ENCODE measurements at regions not wholly inside any gene's neighbourhood (a gene's known extent, or its start where the extent isn't known, plus 50 kb on each side); places are given as distances from the start of the nearest gene placed in this dataset.
A peak's percentile ranks its signal among the peaks of the same experiment; 100 is the strongest.

GRCh38 chr7:127501817-127502216 lies 83.6 kb downstream of the GCC1 start:
- Mint-ChIP-seq H3K27me3 (ENCODE audit: unreplicated experiment) (peaks cover 32% of the 10 kb centered on the region), H3K4me1 (ENCODE audit: low read depth, unreplicated experiment) (no peaks in the 10 kb centered on the region), H3K27ac (ENCODE audit: unreplicated experiment) (no peak overlapping the region), H3K9me3 (ENCODE audit: low read depth, unreplicated experiment) (no peaks in the 10 kb centered on the region), H3K4me3 (ENCODE audit: low read depth, unreplicated experiment) (no peak overlapping the region), H3K36me3 (ENCODE audit: insufficient read depth, unreplicated experiment) (no peaks in the 10 kb centered on the region)
- BruUV-seq (replicated peaks), result no TSS peak
- no peak for DNase-seq
- no peak for TF ChIP-seq CTCF (IDR thresholded peaks at IDR 0.05; ENCODE audit: unreplicated experiment)
- intact Hi-C loops (cut with micrococcal nuclease; ENCODE audit: unreplicated experiment), result no loop called here
- CTCF ChIA-PET, result no interaction called here

GRCh38 chr7:127487381-127487780 lies 94.9 kb upstream of the ZNF800 start:
- CTCF ChIA-PET, result no interaction called here
- peaks cover 15% of the 10 kb centered on the region for H3K27me3 Mint-ChIP-seq (ENCODE audit: unreplicated experiment)
- no peaks in the 10 kb centered on the region for H3K9me3 Mint-ChIP-seq (ENCODE audit: low read depth, unreplicated experiment)
- no peak for DNase-seq
- no peaks in the 10 kb centered on the region for H3K4me1 Mint-ChIP-seq (ENCODE audit: low read depth, unreplicated experiment)
- no peak overlapping the region for H3K27ac Mint-ChIP-seq (ENCODE audit: unreplicated experiment)
- TF ChIP-seq CTCF (IDR thresholded peaks at IDR 0.05; ENCODE audit: unreplicated experiment), result no peak
- intact Hi-C loops (cut with micrococcal nuclease; ENCODE audit: unreplicated experiment), result no loop called here
- H3K4me3 Mint-ChIP-seq (ENCODE audit: low read depth, unreplicated experiment), result no peak overlapping the region
- no TSS peak for BruUV-seq (replicated peaks)
- H3K36me3 Mint-ChIP-seq (ENCODE audit: insufficient read depth, unreplicated experiment), result no peaks in the 10 kb centered on the region

- Mint-ChIP-seq H3K4me3 (ENCODE audit: low read depth, unreplicated experiment) (no peak overlapping the region), H3K27ac (ENCODE audit: unreplicated experiment) (no peak overlapping the region), H3K9me3 (ENCODE audit: low read depth, unreplicated experiment) (no peaks in the 10 kb centered on the region), H3K36me3 (ENCODE audit: insufficient read depth, unreplicated experiment) (no peaks in the 10 kb centered on the region), H3K4me1 (ENCODE audit: low read depth, unreplicated experiment) (no peaks in the 10 kb centered on the region), H3K27me3 (ENCODE audit: unreplicated experiment) (peaks cover 15% of the 10 kb centered on the region)
- intact Hi-C loops (cut with micrococcal nuclease; ENCODE audit: unreplicated experiment), result no loop called here
- no TSS peak for BruUV-seq (replicated peaks)
- peak; percentile 10 for DNase-seq
- no peak for TF ChIP-seq CTCF (IDR thresholded peaks at IDR 0.05; ENCODE audit: unreplicated experiment)
- CTCF ChIA-PET, result no interaction called here
Measured at GRCh38 chr7:127486654-127487053, 94.1 kb upstream of the ZNF800 start.

- Mint-ChIP-seq H3K4me3 (ENCODE audit: low read depth, unreplicated experiment) (no peak overlapping the region), H3K4me1 (ENCODE audit: low read depth, unreplicated experiment) (no peaks in the 10 kb centered on the region), H3K9me3 (ENCODE audit: low read depth, unreplicated experiment) (no peaks in the 10 kb centered on the region), H3K27me3 (ENCODE audit: unreplicated experiment) (peaks cover 15% of the 10 kb centered on the region), H3K36me3 (ENCODE audit: insufficient read depth, unreplicated experiment) (no peaks in the 10 kb centered on the region), H3K27ac (ENCODE audit: unreplicated experiment) (no peak overlapping the region)
- CTCF ChIA-PET, result no interaction called here
- no TSS peak for BruUV-seq (replicated peaks)
- no peak for DNase-seq
- intact Hi-C loops (cut with micrococcal nuclease; ENCODE audit: unreplicated experiment), result no loop called here
- no peak for TF ChIP-seq CTCF (IDR thresholded peaks at IDR 0.05; ENCODE audit: unreplicated experiment)
Measured at GRCh38 chr7:127485482-127485881, 93.0 kb upstream of the ZNF800 start.

- CTCF ChIA-PET, result no interaction called here
- Mint-ChIP-seq H3K27ac (ENCODE audit: unreplicated experiment) (no peak overlapping the region), H3K27me3 (ENCODE audit: unreplicated experiment) (peaks cover 15% of the 10 kb centered on the region), H3K4me1 (ENCODE audit: low read depth, unreplicated experiment) (no peaks in the 10 kb centered on the region), H3K4me3 (ENCODE audit: low read depth, unreplicated experiment) (no peak overlapping the region), H3K36me3 (ENCODE audit: insufficient read depth, unreplicated experiment) (no peaks in the 10 kb centered on the region), H3K9me3 (ENCODE audit: low read depth, unreplicated experiment) (no peaks in the 10 kb centered on the region)
- no peak for DNase-seq
- TF ChIP-seq CTCF (IDR thresholded peaks at IDR 0.05; ENCODE audit: unreplicated experiment), result no peak
- intact Hi-C loops (cut with micrococcal nuclease; ENCODE audit: unreplicated experiment), result no loop called here
- no TSS peak for BruUV-seq (replicated peaks)
Measured at GRCh38 chr7:127484954-127485353, 92.4 kb upstream of the ZNF800 start.

Measured in Calu3 (cell line).